ENCODE measurements at regions not wholly inside any gene's neighbourhood (a gene's known extent, or its start where the extent isn't known, plus 50 kb on each side); places are given as distances from the start of the nearest gene placed in this dataset.

DNA sequence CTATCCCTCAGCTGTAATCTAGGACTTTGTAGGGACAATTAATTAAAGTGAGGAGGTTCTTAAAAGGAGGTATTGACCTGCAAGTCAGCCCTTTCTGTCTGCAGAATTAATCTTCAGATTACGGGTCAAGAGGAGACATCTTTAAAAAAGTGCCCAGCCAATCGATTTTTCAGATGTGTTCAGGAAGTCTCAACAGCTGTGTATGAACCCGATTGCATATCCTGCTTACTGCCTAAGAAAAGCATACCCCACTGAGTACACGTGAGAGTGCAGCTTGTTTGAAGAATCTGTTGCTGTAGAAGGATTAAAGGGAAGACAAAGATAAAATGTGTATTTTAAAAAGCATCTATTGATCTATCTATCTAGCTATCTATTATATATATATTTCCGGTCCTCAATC lies 1194.5 kb downstream of the UQCRFS1 start:
- TF ChIP-seq POLR2A (IDR thresholded peaks at IDR 0.05; ENCODE audit: low read length) (no peak), RCOR1 (IDR thresholded peaks at IDR 0.05; ENCODE audit: low read depth, low read length) (no peak), PHF8 (IDR thresholded peaks at IDR 0.05; ENCODE audit: borderline replicate concordance, low read depth) (no peak), HDAC2 (IDR thresholded peaks at IDR 0.05) (no peak), TFCP2L1 (CRISPR knock-in tag; IDR thresholded peaks at IDR 0.05) (no peak), NFE2L2 (conservative IDR thresholded peaks at IDR 0.05; ENCODE audit: low read length) (no peak), NPAS2 (CRISPR knock-in tag; IDR thresholded peaks at IDR 0.05; ENCODE audit: borderline replicate concordance) (no peak), POLR2AphosphoS2 (conservative IDR thresholded peaks at IDR 0.05; ENCODE audit: low read length) (no peak), JUN (IDR thresholded peaks at IDR 0.05) (no peak)
- TF ChIP-seq, protein P1, sequence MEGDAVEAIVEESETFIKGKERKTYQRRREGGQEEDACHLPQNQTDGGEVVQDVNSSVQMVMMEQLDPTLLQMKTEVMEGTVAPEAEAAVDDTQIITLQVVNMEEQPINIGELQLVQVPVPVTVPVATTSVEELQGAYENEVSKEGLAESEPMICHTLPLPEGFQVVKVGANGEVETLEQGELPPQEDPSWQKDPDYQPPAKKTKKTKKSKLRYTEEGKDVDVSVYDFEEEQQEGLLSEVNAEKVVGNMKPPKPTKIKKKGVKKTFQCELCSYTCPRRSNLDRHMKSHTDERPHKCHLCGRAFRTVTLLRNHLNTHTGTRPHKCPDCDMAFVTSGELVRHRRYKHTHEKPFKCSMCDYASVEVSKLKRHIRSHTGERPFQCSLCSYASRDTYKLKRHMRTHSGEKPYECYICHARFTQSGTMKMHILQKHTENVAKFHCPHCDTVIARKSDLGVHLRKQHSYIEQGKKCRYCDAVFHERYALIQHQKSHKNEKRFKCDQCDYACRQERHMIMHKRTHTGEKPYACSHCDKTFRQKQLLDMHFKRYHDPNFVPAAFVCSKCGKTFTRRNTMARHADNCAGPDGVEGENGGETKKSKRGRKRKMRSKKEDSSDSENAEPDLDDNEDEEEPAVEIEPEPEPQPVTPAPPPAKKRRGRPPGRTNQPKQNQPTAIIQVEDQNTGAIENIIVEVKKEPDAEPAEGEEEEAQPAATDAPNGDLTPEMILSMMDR (IDR thresholded peaks at IDR 0.05): no peak
- TF ChIP-seq, protein P2, sequence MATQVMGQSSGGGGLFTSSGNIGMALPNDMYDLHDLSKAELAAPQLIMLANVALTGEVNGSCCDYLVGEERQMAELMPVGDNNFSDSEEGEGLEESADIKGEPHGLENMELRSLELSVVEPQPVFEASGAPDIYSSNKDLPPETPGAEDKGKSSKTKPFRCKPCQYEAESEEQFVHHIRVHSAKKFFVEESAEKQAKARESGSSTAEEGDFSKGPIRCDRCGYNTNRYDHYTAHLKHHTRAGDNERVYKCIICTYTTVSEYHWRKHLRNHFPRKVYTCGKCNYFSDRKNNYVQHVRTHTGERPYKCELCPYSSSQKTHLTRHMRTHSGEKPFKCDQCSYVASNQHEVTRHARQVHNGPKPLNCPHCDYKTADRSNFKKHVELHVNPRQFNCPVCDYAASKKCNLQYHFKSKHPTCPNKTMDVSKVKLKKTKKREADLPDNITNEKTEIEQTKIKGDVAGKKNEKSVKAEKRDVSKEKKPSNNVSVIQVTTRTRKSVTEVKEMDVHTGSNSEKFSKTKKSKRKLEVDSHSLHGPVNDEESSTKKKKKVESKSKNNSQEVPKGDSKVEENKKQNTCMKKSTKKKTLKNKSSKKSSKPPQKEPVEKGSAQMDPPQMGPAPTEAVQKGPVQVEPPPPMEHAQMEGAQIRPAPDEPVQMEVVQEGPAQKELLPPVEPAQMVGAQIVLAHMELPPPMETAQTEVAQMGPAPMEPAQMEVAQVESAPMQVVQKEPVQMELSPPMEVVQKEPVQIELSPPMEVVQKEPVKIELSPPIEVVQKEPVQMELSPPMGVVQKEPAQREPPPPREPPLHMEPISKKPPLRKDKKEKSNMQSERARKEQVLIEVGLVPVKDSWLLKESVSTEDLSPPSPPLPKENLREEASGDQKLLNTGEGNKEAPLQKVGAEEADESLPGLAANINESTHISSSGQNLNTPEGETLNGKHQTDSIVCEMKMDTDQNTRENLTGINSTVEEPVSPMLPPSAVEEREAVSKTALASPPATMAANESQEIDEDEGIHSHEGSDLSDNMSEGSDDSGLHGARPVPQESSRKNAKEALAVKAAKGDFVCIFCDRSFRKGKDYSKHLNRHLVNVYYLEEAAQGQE (IDR thresholded peaks at IDR 0.05): no peak
- TF ChIP-seq, protein P3, sequence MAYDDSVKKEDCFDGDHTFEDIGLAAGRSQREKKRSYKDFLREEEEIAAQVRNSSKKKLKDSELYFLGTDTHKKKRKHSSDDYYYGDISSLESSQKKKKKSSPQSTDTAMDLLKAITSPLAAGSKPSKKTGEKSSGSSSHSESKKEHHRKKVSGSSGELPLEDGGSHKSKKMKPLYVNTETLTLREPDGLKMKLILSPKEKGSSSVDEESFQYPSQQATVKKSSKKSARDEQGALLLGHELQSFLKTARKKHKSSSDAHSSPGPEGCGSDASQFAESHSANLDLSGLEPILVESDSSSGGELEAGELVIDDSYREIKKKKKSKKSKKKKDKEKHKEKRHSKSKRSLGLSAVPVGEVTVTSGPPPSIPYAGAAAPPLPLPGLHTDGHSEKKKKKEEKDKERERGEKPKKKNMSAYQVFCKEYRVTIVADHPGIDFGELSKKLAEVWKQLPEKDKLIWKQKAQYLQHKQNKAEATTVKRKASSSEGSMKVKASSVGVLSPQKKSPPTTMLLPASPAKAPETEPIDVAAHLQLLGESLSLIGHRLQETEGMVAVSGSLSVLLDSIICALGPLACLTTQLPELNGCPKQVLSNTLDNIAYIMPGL (CRISPR knock-in tag; IDR thresholded peaks at IDR 0.05; ENCODE audit: borderline replicate concordance): no peak

Data from A549 (cell line).